Gastroesophageal sphincter (tissue), 4 donors: ENCODE measurements at regions not wholly inside any gene's neighbourhood (a gene's known extent, or its start where the extent isn't known, plus 50 kb on each side); places are given as distances from the start of the nearest gene placed in this dataset.

Source experiments
- ATAC-seq: fragments of 150-250 bp; one replicate; pipeline ENCODE4 v1.9.1; 2016; ENCODE audit warnings: mild to moderate bottlenecking, moderate library complexity
- H3K27ac ChIP-seq, 4 donors: fragments of 200-600 bp; sonication (generic) in 3 of 4; 1 replicate in 3 of 4; 2 replicates in 1 of 4; pipeline ENCODE4 v1.5.1; 2016 to 2019
- H3K27me3 ChIP-seq: fragments of 200-600 bp; sonication (generic); one replicate; pipeline ENCODE4 v1.5.1; 2019
- H3K36me3 ChIP-seq, 2 donors: fragments of 200-600 bp; sonication (generic); one replicate each; pipeline ENCODE4 v1.5.1; 2019; ENCODE audit warnings: control low read depth in 1 of 2
- H3K4me1 ChIP-seq, 3 donors: fragments of 200-600 bp; sonication (generic); 1 replicate in 2 of 3; 2 replicates in 1 of 3; pipeline ENCODE4 v1.5.1; 2016 to 2019; ENCODE audit warnings: control low read depth in 2 of 3
- H3K4me3 ChIP-seq, 2 donors: fragments of 200-600 bp; sonication (generic); one replicate each; pipeline ENCODE4 v1.5.1; 2019; ENCODE audit warnings: mild to moderate bottlenecking in 1 of 2, moderate library complexity in 1 of 2
- H3K9me3 ChIP-seq, 3 donors: fragments of 200-600 bp; sonication (generic); one replicate each; pipeline ENCODE4 v1.5.1; 2017 to 2019; ENCODE audit warnings: control low read depth in 2 of 3
- EP300 ChIP-seq: sonication (generic); formaldehyde crosslinking; IDR thresholded peaks from one replicate; pipeline ENCODE4 v1.6.1; 2017; ENCODE audit warnings: antibody characterized with exemption, mild to moderate bottlenecking
- POLR2A ChIP-seq, 2 donors: fragments of 450-650 bp; IDR thresholded peaks; one replicate each; pipeline ENCODE4 v1.6.1; 2017; ENCODE audit warnings: antibody characterized with exemption in 2 of 2, mild to moderate bottlenecking in 2 of 2, moderate library complexity in 1 of 2
- POLR2AphosphoS5 ChIP-seq: sonication (generic); formaldehyde crosslinking; IDR thresholded peaks from one replicate; pipeline ENCODE4 v1.6.1; 2017; ENCODE audit warnings: antibody characterized with exemption
- WGBS, 2 donors: methylation state at CpG; one replicate each; pipeline ENCODE4 v1.1.5; 2018; ENCODE audit warnings: low coverage in 1 of 2; 5-methylcytosine and 5-hydroxymethylcytosine counted together
- TF ChIP-seq, protein P1 (sequence below), 4 experiments: fragments of 200-600 bp in 2 of 4; fragments of 450-650 bp in 2 of 4; sonication (generic) in 1 of 4; IDR thresholded peaks; one replicate each; pipeline ENCODE4 v1.5.1; 2017 to 2019; ENCODE audit warnings: antibody characterized with exemption in 4 of 4, mild to moderate bottlenecking in 2 of 4, moderate library complexity in 2 of 4

DNA sequence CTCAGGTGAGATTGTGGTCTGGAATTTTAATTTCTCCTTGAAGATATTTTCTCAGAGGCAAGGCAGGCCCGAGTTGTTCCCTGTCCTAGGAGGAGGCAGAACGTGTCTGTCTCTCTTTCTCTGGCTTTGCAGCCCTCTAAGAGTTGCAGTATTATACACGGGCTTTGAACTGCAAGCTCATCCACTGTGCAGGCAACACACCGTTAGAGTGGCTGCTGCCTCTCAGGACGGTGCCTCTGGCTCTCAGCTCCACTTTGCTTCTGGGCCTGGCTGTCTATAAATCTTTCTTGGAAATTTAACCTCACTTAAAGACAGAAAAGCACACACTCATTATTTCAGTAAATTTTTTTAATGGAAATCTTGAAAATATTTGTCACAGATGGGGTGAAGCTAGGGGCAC lies 170.1 kb upstream of the ADCY2 start:
- no peak for ATAC-seq
- WGBS, 2 donors = 51 to 55% methylated on average over 5 of the region's 5 CpGs
- H3K36me3 ChIP-seq = no peaks in the 10 kb centered on the region
- H3K27ac ChIP-seq = no peak overlapping the region
- peaks cover 0 to 10% (median 0%) of the 10 kb centered on the region in 3 donors for H3K9me3 ChIP-seq
- H3K4me3 ChIP-seq = no peak overlapping the region
- H3K27me3 ChIP-seq = peaks cover 13% of the 10 kb centered on the region
- no peaks in the 10 kb centered on the region for H3K4me1 ChIP-seq
- TF ChIP-seq POLR2A (IDR thresholded peaks at IDR 0.05) (no peak), EP300 (no peak), POLR2AphosphoS5 (no peak)
- TF ChIP-seq, protein P1, sequence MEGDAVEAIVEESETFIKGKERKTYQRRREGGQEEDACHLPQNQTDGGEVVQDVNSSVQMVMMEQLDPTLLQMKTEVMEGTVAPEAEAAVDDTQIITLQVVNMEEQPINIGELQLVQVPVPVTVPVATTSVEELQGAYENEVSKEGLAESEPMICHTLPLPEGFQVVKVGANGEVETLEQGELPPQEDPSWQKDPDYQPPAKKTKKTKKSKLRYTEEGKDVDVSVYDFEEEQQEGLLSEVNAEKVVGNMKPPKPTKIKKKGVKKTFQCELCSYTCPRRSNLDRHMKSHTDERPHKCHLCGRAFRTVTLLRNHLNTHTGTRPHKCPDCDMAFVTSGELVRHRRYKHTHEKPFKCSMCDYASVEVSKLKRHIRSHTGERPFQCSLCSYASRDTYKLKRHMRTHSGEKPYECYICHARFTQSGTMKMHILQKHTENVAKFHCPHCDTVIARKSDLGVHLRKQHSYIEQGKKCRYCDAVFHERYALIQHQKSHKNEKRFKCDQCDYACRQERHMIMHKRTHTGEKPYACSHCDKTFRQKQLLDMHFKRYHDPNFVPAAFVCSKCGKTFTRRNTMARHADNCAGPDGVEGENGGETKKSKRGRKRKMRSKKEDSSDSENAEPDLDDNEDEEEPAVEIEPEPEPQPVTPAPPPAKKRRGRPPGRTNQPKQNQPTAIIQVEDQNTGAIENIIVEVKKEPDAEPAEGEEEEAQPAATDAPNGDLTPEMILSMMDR (IDR thresholded peaks at IDR 0.05) = no peak

DNA sequence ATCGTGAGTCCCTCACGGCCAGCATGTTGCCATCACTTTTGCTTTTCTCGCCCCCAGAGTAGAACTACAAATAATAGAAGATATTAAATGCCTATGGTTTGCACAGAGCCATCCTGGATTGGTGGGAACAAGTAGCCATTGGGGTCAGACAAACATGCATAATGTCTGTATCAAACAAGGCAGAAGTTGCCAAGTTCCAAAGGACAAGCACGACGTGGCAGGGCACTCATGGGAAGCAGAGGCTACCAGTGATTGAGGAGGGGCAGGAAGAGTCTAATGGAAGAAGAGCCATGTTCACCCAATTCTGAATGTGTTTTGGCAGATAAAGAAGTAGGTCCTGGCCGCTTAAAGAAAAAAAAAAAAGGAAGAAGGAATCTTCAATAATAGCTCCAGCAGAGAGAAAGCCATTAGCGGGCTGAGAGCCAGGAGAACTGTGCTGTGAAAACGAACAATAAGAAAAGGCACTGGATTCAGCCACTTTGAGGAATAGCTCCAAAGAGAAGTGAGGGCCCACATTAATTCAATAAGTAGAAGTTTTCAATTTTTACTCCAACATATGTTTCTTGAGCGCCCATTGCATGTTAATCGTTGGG lies 153.7 kb upstream of the ADCY2 start:
- whole genome bisulfite sequencing, 2 donors = 52 to 53% methylated on average over 8 of the region's 10 CpGs
- no peak for TF ChIP-seq EP300
- TF ChIP-seq, protein P1 (IDR thresholded peaks at IDR 0.05) = no peak
- TF ChIP-seq POLR2AphosphoS5 = no peak
- TF ChIP-seq POLR2A (IDR thresholded peaks at IDR 0.05) = no peak
- Histone ChIP-seq H3K4me1 (no peaks in the 10 kb centered on the region), H3K4me3 (no peak overlapping the region), H3K27me3 (peaks cover 5% of the 10 kb centered on the region), H3K27ac (no peak overlapping the region), H3K36me3 (no peaks in the 10 kb centered on the region), H3K9me3 (no peaks in the 10 kb centered on the region)
- ATAC-seq = no peak

DNA sequence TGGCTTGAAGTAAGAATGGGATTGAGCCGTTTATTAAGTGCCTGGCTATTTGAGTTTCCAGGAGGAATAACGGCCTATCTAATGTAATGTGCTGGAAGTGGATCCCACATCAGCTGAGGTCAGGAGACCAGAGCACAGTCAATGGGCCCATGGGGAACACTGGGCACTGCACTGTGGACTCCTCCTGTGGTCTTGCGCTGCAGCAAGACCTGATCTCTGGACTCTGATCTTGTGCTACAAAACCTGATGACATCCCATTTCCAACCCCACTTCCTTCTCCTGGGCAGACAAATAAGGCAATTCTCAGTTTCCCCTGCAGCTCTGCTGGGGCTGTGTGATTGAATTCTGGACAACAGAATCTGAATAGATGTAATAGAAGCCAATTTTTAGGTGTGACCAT lies 151.7 kb upstream of the ADCY2 start:
- no peak for ATAC-seq
- no peaks in the 10 kb centered on the region for H3K4me1 ChIP-seq
- no peaks in the 10 kb centered on the region for H3K9me3 ChIP-seq
- TF ChIP-seq POLR2AphosphoS5 (no peak), POLR2A (IDR thresholded peaks at IDR 0.05) (no peak), EP300 (no peak)
- TF ChIP-seq, protein P1 (IDR thresholded peaks at IDR 0.05) = no peak
- H3K4me3 ChIP-seq = no peak overlapping the region
- WGBS, 2 donors = 66 to 83% methylated on average over 1 to 2 of the region's 3 CpGs
- H3K36me3 ChIP-seq = no peaks in the 10 kb centered on the region
- peaks cover 10% of the 10 kb centered on the region for H3K27me3 ChIP-seq
- no peak overlapping the region for H3K27ac ChIP-seq

DNA sequence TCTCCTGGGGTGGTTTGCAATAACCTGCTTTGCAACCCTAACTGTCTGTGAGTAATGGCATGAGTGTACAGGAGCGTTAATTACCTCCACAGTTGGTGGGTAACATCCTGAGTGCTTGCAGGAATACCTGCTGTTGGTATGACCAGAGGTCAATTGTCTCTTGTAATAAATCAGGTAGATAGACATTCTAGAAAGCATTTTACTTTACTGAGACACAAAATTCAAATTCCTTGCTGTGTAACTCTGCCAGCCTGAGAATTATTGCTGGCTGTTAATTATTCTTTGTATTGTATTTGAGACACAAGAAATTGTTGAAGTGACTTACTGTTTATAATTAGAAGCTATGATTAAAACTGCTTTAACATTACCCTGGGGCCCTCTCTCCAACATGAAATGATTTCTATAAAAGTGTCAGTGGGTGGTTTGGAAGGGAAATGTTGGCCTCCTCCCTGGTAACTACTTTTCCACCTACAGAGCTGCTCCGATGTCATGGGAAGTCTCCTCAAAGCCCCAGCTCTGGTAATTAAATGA lies 150.8 kb upstream of the ADCY2 start:
- Histone ChIP-seq H3K9me3 (no peaks in the 10 kb centered on the region), H3K27ac (no peak overlapping the region), H3K4me1 (no peaks in the 10 kb centered on the region), H3K27me3 (peaks cover 10% of the 10 kb centered on the region), H3K4me3 (no peak overlapping the region), H3K36me3 (no peaks in the 10 kb centered on the region)
- WGBS, 2 donors = 56 to 58% methylated on average over 1 to 2 of the region's 2 CpGs
- no peak for ATAC-seq
- TF ChIP-seq POLR2A (IDR thresholded peaks at IDR 0.05) (no peak), EP300 (no peak), POLR2AphosphoS5 (no peak)
- TF ChIP-seq, protein P1 (IDR thresholded peaks at IDR 0.05) = no peak

DNA sequence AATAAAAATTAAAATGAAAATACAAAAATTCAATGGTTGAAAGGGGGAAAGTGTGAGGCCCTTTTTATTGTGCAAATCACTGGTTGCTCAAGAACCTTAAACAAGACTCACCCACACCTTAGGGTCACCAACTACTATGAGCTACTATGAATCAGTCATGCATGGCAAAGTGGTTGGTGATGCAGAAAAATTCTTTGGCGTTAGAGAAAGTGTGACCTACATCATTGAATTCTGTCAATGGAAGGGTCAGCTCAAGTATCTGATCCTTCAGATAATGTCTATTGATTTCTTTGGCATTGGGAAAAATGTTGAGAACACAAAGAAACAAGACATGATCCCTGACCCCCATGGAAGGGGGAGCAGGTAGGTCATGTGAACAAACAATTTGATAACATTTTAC lies 149.7 kb upstream of the ADCY2 start:
- Histone ChIP-seq H3K27ac (no peak overlapping the region), H3K9me3 (no peaks in the 10 kb centered on the region), H3K27me3 (peaks cover 10% of the 10 kb centered on the region), H3K4me1 (no peaks in the 10 kb centered on the region), H3K4me3 (no peak overlapping the region), H3K36me3 (no peaks in the 10 kb centered on the region)
- ATAC-seq = no peak
- no peak for TF ChIP-seq POLR2A (IDR thresholded peaks at IDR 0.05)
- TF ChIP-seq EP300 = no peak
- TF ChIP-seq POLR2AphosphoS5 = no peak
- TF ChIP-seq, protein P1 (IDR thresholded peaks at IDR 0.05) = no peak
- 80 to 89% methylated on average over 1 of the region's 1 CpG for WGBS, 2 donors
